Heart left ventricle (tissue), 13 donors: ENCODE measurements at regions not wholly inside any gene's neighbourhood (a gene's known extent, or its start where the extent isn't known, plus 50 kb on each side); places are given as distances from the start of the nearest gene placed in this dataset.

Experiments used
- CTCF ChIP-seq, 12 donors: fragments of 200-600 bp; sonication (generic) in 4 of 12; IDR thresholded peaks; one replicate each; pipeline versions ENCODE4 v1.5.0 to v1.8.0; 2018 to 2022; ENCODE audit warnings: antibody characterized with exemption in 12 of 12, mild to moderate bottlenecking in 5 of 12
- POLR2A ChIP-seq, 2 donors: fragments of 450-650 bp; IDR thresholded peaks; one replicate each; pipeline ENCODE4 v1.6.1; 2017; ENCODE audit warnings: antibody characterized with exemption in 2 of 2, mild to moderate bottlenecking in 2 of 2, moderate library complexity in 2 of 2
- donor health status: ischemic (EF 13 %, LVEDD 7.1; RV severe dilation, severe dysfunction).
- donor health status: DM: no; HTN: yes; CAD: no.
- donor health status: DM: no; HTN: no; CAD: no.
- donor health status: ischemic (EF 25% LVEDD 6.9; RV normal size, moderate dysfunction).
- donor health status: ischemic (EF 25% LVEDD 5.7; RV mildly dilated, moderate dysfunction).
- donor health status: ischemic (EF 35%, LVEDD 5.7; RV mildly dilated, moderate dysfunction).
- donor health status: nonischemic (EF 11% LVEDD 7.7; RV severe dilation, severe dysfunction).
- donor health status: DM: yes; HTN: yes; CAD: no.
- donor health status: PGD.
- donor health status: ischemic (EF 29% LVEDD 5.4; RV normal size, mild dysfunction).
- donor health status: nonischemic (EF 23%, LVEDD 6.1; RV moderate dilation, normal function).

GRCh38 chr12:65649126-65649525 lies 175.2 kb upstream of the HMGA2 start:
- TF ChIP-seq CTCF (IDR thresholded peaks at IDR 0.05) = no peak
- no peak for TF ChIP-seq POLR2A (IDR thresholded peaks at IDR 0.05)
